GM12874 (cell line): ENCODE measurements at regions not wholly inside any gene's neighbourhood (a gene's known extent, or its start where the extent isn't known, plus 50 kb on each side); places are given as distances from the start of the nearest gene placed in this dataset.

Source experiments
- TF ChIP-seq, protein P1 (sequence below): IDR thresholded peaks from 2 replicates; pipeline ENCODE4 v1.5.1; 2011; ENCODE audit warnings: low read depth, mild to moderate bottlenecking, control low read depth, low read length, moderate library complexity; ENCODE audit not compliant: insufficient read depth

DNA sequence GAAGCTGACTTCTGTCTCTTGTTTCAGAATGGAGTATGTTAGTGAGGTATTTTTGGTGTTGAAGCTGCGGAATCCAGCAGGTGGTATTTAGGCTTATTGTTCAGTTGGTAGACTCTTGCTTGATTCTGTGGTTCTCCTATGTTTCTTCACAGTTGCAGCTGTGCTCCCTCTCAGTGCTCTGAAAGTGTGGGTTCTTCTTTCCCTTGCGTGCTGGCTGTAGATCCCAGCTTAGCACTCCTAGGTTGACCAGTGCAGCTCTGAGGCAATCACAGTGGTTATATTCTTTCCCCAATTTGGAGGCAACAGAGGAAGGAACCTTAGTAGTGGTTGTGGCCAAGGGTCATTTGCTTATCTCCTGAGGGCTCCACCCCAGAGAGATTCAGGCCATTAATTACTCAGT, 269.2 kb upstream of the NRIP1 start:
- TF ChIP-seq, protein P1, sequence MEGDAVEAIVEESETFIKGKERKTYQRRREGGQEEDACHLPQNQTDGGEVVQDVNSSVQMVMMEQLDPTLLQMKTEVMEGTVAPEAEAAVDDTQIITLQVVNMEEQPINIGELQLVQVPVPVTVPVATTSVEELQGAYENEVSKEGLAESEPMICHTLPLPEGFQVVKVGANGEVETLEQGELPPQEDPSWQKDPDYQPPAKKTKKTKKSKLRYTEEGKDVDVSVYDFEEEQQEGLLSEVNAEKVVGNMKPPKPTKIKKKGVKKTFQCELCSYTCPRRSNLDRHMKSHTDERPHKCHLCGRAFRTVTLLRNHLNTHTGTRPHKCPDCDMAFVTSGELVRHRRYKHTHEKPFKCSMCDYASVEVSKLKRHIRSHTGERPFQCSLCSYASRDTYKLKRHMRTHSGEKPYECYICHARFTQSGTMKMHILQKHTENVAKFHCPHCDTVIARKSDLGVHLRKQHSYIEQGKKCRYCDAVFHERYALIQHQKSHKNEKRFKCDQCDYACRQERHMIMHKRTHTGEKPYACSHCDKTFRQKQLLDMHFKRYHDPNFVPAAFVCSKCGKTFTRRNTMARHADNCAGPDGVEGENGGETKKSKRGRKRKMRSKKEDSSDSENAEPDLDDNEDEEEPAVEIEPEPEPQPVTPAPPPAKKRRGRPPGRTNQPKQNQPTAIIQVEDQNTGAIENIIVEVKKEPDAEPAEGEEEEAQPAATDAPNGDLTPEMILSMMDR, result no peak

DNA sequence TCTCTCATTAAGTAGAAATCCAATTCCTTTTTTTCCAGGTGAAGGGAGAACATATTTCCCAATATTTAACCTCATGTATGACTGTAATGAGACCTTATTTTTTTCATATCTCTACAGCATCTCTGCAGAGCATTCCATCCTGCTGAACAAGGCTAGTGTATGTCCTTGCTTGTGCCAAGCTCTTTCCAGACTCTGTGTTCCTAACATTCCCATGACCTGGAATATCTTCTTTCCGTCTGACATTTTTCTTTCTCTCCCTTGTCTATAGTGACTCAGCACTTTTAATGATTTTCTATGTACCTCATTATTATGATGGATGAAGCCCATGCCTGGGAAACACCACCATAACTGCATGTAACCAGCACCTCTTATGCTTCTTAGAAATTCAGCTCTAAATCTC, 278.3 kb upstream of the NRIP1 start:
- TF ChIP-seq, protein P1, result no peak

GRCh38 chr21:15352009-15352408, 287.2 kb upstream of the NRIP1 start:
- TF ChIP-seq, protein P1, result no peak

- TF ChIP-seq, protein P1, result no peak
Measured at GRCh38 chr21:15353546-15353945, 288.7 kb upstream of the NRIP1 start.

DNA sequence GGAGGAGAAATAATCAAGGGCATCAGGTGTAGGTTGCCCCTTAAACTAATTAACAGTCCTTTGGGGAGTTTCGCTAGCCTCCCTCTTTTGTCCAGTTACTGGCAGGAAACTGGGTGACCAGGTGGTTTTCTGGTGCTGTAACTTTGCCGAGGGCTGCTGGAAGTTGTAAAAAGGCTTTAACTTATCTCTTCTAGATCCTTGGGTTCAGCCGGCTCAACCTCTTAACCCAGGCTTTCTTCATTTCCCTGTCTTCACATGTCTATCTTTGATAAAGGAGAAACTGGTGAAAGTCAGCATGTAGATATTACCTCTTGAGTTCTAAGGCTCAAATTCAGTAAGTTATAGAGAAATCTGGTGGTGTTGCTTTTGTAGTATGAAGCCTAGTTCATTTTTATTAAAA, 289.7 kb upstream of the NRIP1 start:
- TF ChIP-seq, protein P1, result no peak

- TF ChIP-seq, protein P1, result no peak
Measured at GRCh38 chr21:15355066-15355465, 290.3 kb upstream of the NRIP1 start.

DNA sequence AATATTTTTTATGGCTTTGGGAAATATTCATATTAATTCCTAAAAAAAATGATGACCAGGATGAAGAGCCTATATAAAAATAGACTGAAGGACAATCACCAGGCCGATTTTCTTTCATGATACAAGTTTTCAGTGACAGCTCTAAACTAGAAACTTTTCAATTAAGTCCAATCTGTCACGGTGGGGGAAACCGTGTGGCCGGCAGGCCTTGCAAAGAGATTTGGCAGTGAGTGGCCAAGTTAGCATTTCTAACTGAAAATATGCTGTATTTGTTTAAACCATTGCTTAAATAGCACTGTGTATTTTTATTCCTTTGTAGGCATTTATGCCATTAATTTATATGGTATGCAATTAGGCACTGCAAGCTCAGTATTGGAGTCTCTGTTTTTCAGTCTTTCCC, 294.5 kb upstream of the NRIP1 start:
- TF ChIP-seq, protein P1, result no peak

DNA sequence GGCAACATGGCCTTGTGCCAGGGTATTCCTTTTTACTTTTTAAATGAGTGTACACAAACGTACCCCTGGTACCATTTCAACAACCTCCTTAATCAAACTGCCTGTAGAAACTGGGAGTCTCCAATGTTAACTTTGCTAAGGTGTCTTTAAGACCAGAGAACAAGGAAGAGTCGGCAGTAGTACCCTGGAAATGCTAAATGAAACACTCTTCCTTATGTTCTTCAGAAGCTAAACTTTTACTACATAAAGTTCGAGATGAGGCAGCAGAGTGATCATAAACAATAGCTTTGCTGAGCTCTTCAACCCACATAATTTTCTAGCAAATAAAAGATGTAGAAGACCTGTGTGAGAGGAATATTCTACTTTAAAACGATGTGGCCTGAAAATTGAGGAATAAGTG, 297.7 kb upstream of the NRIP1 start:
- TF ChIP-seq, protein P1, result no peak
